MM.1S (cell line): ENCODE measurements at regions not wholly inside any gene's neighbourhood (a gene's known extent, or its start where the extent isn't known, plus 50 kb on each side); places are given as distances from the start of the nearest gene placed in this dataset.

ENCODE experiments used
- DNase-seq: peaks from one replicate; pipeline ENCODE4 v3.0.0-alpha.2; 2015
- H2AFZ ChIP-seq: fragments of 300-600 bp; sonication (generic); 2 replicates; pipeline ENCODE4 v1.6.0; 2016; ENCODE audit warnings: antibody characterized with exemption, low read length
- H3F3A ChIP-seq: fragments of 300-600 bp; sonication (generic); 2 replicates; pipeline ENCODE4 v1.6.1; 2016; ENCODE audit warnings: mild to moderate bottlenecking, antibody characterized with exemption, low read length, moderate library complexity, mixed read lengths; ENCODE audit not compliant: insufficient read depth
- H3K27ac ChIP-seq: fragments of 300-600 bp; sonication (generic); 2 replicates; pipeline ENCODE4 v1.5.1; 2016; ENCODE audit warnings: mild to moderate bottlenecking, low read length
- H3K27me3 ChIP-seq: fragments of 300-600 bp; sonication (generic); replicated peaks from 2 replicates; pipeline ENCODE4 v1.6.0; 2016; ENCODE audit warnings: low read length; ENCODE audit not compliant: insufficient read depth
- H3K36me3 ChIP-seq: fragments of 300-600 bp; sonication (generic); replicated peaks from 2 replicates; pipeline ENCODE4 v1.6.1; 2016; ENCODE audit warnings: mild to moderate bottlenecking, low read length, mixed read lengths; ENCODE audit not compliant: insufficient read depth
- H3K4me1 ChIP-seq: fragments of 300-600 bp; sonication (generic); 2 replicates; pipeline ENCODE4 v1.6.1; 2016; ENCODE audit warnings: low read length, mixed read lengths
- H3K4me2 ChIP-seq: fragments of 300-600 bp; sonication (generic); 2 replicates; pipeline ENCODE4 v1.6.0; 2016; ENCODE audit warnings: low read depth, low read length
- H3K4me3 ChIP-seq: fragments of 300-600 bp; sonication (generic); 2 replicates; pipeline ENCODE4 v1.5.1; 2016; ENCODE audit warnings: low read length, mixed read lengths
- H3K79me2 ChIP-seq: fragments of 300-600 bp; sonication (generic); 2 replicates; pipeline ENCODE4 v1.6.1; 2016; ENCODE audit warnings: mixed run types, low read length, mixed read lengths
- H3K9ac ChIP-seq: fragments of 300-600 bp; sonication (generic); 2 replicates; pipeline ENCODE4 v1.6.1; 2016; ENCODE audit warnings: low read length, mixed read lengths
- H3K9me2 ChIP-seq: fragments of 300-600 bp; sonication (generic); replicated peaks from 2 replicates; pipeline ENCODE4 v1.6.1; 2016; ENCODE audit warnings: mild to moderate bottlenecking, low read length, mixed read lengths; ENCODE audit not compliant: insufficient read depth
- H3K9me3 ChIP-seq: fragments of 300-600 bp; sonication (generic); replicated peaks from 2 replicates; pipeline ENCODE4 v1.6.1; 2016; ENCODE audit warnings: mild to moderate bottlenecking, low read length, mixed read lengths; ENCODE audit not compliant: insufficient read depth
- H4K20me1 ChIP-seq: fragments of 300-600 bp; sonication (generic); 2 replicates; pipeline ENCODE4 v1.6.1; 2016; ENCODE audit warnings: mild to moderate bottlenecking, low read length, moderate library complexity, mixed read lengths; ENCODE audit not compliant: insufficient read depth
- CTCF ChIP-seq: fragments of 300-600 bp; sonication (generic); IDR thresholded peaks from 2 replicates; pipeline ENCODE4 v1.5.1; 2016; ENCODE audit warnings: antibody characterized with exemption, low read length, mixed read lengths
- EZH2 ChIP-seq: fragments of 300-600 bp; sonication (generic); optimal IDR thresholded peaks from 2 replicates; pipeline ENCODE3; 2017; ENCODE audit warnings: low read depth, mild to moderate bottlenecking, antibody characterized with exemption, low read length, mixed read lengths
- EZH2phosphoT487 ChIP-seq: fragments of 300-600 bp; sonication (generic); IDR thresholded peaks from 2 replicates; pipeline ENCODE4 v1.6.1; 2018; ENCODE audit warnings: antibody characterized with exemption, low read length

GRCh38 chr10:10777723-10778122 is 239.9 kb upstream of the CELF2 start:
- H3K4me1 ChIP-seq, result peaks cover 11% of the 10 kb centered on the region; the same call in 1 of the 2 replicates
- H3K9me2 ChIP-seq, result no peaks in the 10 kb centered on the region
- TF ChIP-seq EZH2phosphoT487 (no peak), CTCF (no peak), EZH2 (no peak)
- H3K9me3 ChIP-seq, result no peaks in the 10 kb centered on the region
- H3K79me2 ChIP-seq, result no peaks in the 10 kb centered on the region
- DNase-seq, result peak; percentile 25
- H3K27ac ChIP-seq, result no peak overlapping the region
- H3K4me3 ChIP-seq, result no peak overlapping the region
- no peaks in the 10 kb centered on the region for H4K20me1 ChIP-seq
- H3K36me3 ChIP-seq, result no peaks in the 10 kb centered on the region
- no peaks in the 10 kb centered on the region for H3F3A ChIP-seq
- no peaks in the 10 kb centered on the region for H3K27me3 ChIP-seq
- H3K4me2 ChIP-seq, result no peak overlapping the region
- H3K9ac ChIP-seq, result no peak overlapping the region
- H2AFZ ChIP-seq, result no peak overlapping the region

GRCh38 chr10:10778959-10779358 is 238.7 kb upstream of the CELF2 start:
- no peak for DNase-seq
- H3K4me2 ChIP-seq, result no peak overlapping the region
- H3K27ac ChIP-seq, result no peak overlapping the region
- no peaks in the 10 kb centered on the region for H3K9me3 ChIP-seq
- H3K79me2 ChIP-seq, result no peaks in the 10 kb centered on the region
- H2AFZ ChIP-seq, result no peak overlapping the region
- H3K36me3 ChIP-seq, result no peaks in the 10 kb centered on the region
- no peaks in the 10 kb centered on the region for H4K20me1 ChIP-seq
- H3K4me1 ChIP-seq, result 0 out of 2 replicates have a peak, but pooled peaks cover 4% of the 10 kb centered on the region
- H3K9ac ChIP-seq, result no peak overlapping the region
- H3K9me2 ChIP-seq, result no peaks in the 10 kb centered on the region
- no peaks in the 10 kb centered on the region for H3K27me3 ChIP-seq
- no peak overlapping the region for H3K4me3 ChIP-seq
- no peak for TF ChIP-seq EZH2
- TF ChIP-seq CTCF, result no peak
- TF ChIP-seq EZH2phosphoT487, result no peak
- H3F3A ChIP-seq, result no peaks in the 10 kb centered on the region

DNA sequence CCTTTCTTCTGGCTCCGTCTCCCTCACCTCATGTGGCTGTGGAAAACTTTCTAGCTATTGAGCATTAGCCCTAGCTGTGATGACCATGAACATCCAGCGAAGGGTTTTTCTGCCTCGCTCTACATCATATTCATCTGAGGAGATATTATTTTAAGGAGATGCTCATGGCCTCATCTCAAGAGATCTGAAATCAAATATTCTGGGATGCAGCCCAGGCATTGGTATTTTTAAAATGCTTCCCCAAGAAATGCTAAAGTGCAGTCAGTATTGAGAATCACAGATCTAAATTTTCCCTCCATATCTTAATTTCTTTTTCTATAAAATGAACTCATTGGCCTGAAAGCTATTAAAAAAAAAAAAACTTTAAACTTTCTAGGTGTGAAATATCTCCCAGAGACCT is 238.2 kb upstream of the CELF2 start:
- Histone ChIP-seq H3K9ac (no peak overlapping the region), H2AFZ (no peak overlapping the region), H3K9me3 (no peaks in the 10 kb centered on the region), H3K4me1 (0 out of 2 replicates have a peak, but pooled peaks cover 4% of the 10 kb centered on the region), H3K9me2 (no peaks in the 10 kb centered on the region), H3K36me3 (no peaks in the 10 kb centered on the region), H3K27me3 (no peaks in the 10 kb centered on the region), H3K4me2 (no peak overlapping the region), H4K20me1 (no peaks in the 10 kb centered on the region), H3K27ac (no peak overlapping the region), H3K79me2 (no peaks in the 10 kb centered on the region), H3K4me3 (no peak overlapping the region), H3F3A (no peaks in the 10 kb centered on the region)
- TF ChIP-seq EZH2, result no peak
- no peak for TF ChIP-seq EZH2phosphoT487
- no peak for TF ChIP-seq CTCF
- DNase-seq, result no peak
